Heart left ventricle (tissue), 13 donors: ENCODE measurements at regions not wholly inside any gene's neighbourhood (a gene's known extent, or its start where the extent isn't known, plus 50 kb on each side); places are given as distances from the start of the nearest gene placed in this dataset.

Source experiments
- CTCF ChIP-seq, 12 donors: fragments of 200-600 bp; sonication (generic) in 4 of 12; IDR thresholded peaks; one replicate each; pipeline versions ENCODE4 v1.5.0 to v1.8.0; 2018 to 2022; ENCODE audit warnings: antibody characterized with exemption in 12 of 12, mild to moderate bottlenecking in 5 of 12
- POLR2A ChIP-seq, 2 donors: fragments of 450-650 bp; IDR thresholded peaks; one replicate each; pipeline ENCODE4 v1.6.1; 2017; ENCODE audit warnings: antibody characterized with exemption in 2 of 2, mild to moderate bottlenecking in 2 of 2, moderate library complexity in 2 of 2
- donor health status: ischemic (EF 13 %, LVEDD 7.1; RV severe dilation, severe dysfunction).
- donor health status: DM: no; HTN: yes; CAD: no.
- donor health status: DM: no; HTN: no; CAD: no.
- donor health status: ischemic (EF 25% LVEDD 6.9; RV normal size, moderate dysfunction).
- donor health status: ischemic (EF 25% LVEDD 5.7; RV mildly dilated, moderate dysfunction).
- donor health status: ischemic (EF 35%, LVEDD 5.7; RV mildly dilated, moderate dysfunction).
- donor health status: nonischemic (EF 11% LVEDD 7.7; RV severe dilation, severe dysfunction).
- donor health status: DM: yes; HTN: yes; CAD: no.
- donor health status: PGD.
- donor health status: ischemic (EF 29% LVEDD 5.4; RV normal size, mild dysfunction).
- donor health status: nonischemic (EF 23%, LVEDD 6.1; RV moderate dilation, normal function).

- TF ChIP-seq CTCF (IDR thresholded peaks at IDR 0.05), result no peak
- no peak for TF ChIP-seq POLR2A (IDR thresholded peaks at IDR 0.05)
Observed at GRCh38 chr15:29476503-29477080, 207.0 kb upstream of the NSMCE3 start.
